GM12878 (cell line): ENCODE measurements at regions not wholly inside any gene's neighbourhood (a gene's known extent, or its start where the extent isn't known, plus 50 kb on each side); places are given as distances from the start of the nearest gene placed in this dataset.

ENCODE experiments used
- ATAC-seq: fragments of 200-7000 bp; cut with Tn5 transposase; 3 replicates; pipeline ENCODE4 v1.9.1; 2020; ENCODE audit warnings: mild to moderate bottlenecking, moderate library complexity
- BruUV-seq: library from RNA; stranded (reverse); fragments of 400-500 nt; replicated peaks from 2 replicates; lab custom pipeline; 2021; lab: Mats Ljungman, UMichigan
- CTCF ChIA-PET: fragments of 300-600 bp; sonication (Branson Sonifier 250); formaldehyde crosslinking; extraction: SDS; loops from one replicate; lab custom pipeline; 2021; ENCODE audit warnings: inconsistent platforms; lab: Yijun Ruan, JAX
- POLR2A ChIA-PET: fragments of 350-600 bp; formaldehyde crosslinking; extraction: SDS; loops from one replicate; lab custom pipeline; 2021; ENCODE audit warnings: inconsistent platforms; lab: Charles Lee
- RAD21 ChIA-PET: fragments of 300-600 bp; sonication (Branson Sonifier 250); formaldehyde crosslinking; loops from one replicate; lab custom pipeline; 2023; ENCODE audit warnings: antibody characterized with exemption; ENCODE audit not compliant: unreplicated experiment; lab: Charles Lee
- SMC1A ChIA-PET: fragments of 300-600 bp; sonication (Branson Sonifier 250); formaldehyde crosslinking; loops from one replicate; lab custom pipeline; 2023; ENCODE audit not compliant: unreplicated experiment, uncharacterized antibody; lab: Charles Lee
- DNase-seq: peaks from one replicate; pipeline ENCODE4 v3.0.0-alpha.2; 2011; ENCODE audit warnings: low read depth, low spot score
- FAIRE-seq: peaks from 3 replicates; lab custom pipeline; 2011; peaks lifted over from hg19 to GRCh38; lab: Jason Lieb, UNC
- H2AFZ ChIP-seq: 2 replicates; pipeline ENCODE4 v1.6.0; 2011; ENCODE audit warnings: low read depth, low read length, control low read depth; ENCODE audit not compliant: control insufficient read depth
- H3K27ac ChIP-seq: 2 replicates; pipeline ENCODE4 v1.5.1; 2011; ENCODE audit warnings: control low read depth; ENCODE audit not compliant: control insufficient read depth, insufficient read depth
- H3K27me3 ChIP-seq, 2 experiments: replicated peaks in 1 of 2; 2 replicates each; pipeline versions ENCODE4 v1.6.0 to v1.6.1; 2011; ENCODE audit warnings: low read length in 1 of 2; ENCODE audit not compliant: control insufficient read depth in 2 of 2, insufficient read depth in 2 of 2
- H3K36me3 ChIP-seq, 2 experiments: 2 replicates each; pipeline ENCODE4 v1.5.1; 2011; ENCODE audit warnings: low read length in 1 of 2; ENCODE audit not compliant: control insufficient read depth in 2 of 2, insufficient read depth in 2 of 2
- H3K4me1 ChIP-seq: 2 replicates; pipeline ENCODE4 v1.6.1; 2011; ENCODE audit warnings: mild to moderate bottlenecking, low read length, moderate library complexity, mixed read lengths; ENCODE audit not compliant: control insufficient read depth, insufficient read depth
- H3K4me2 ChIP-seq: 2 replicates; pipeline ENCODE4 v1.6.0; 2011; ENCODE audit warnings: control low read depth; ENCODE audit not compliant: control insufficient read depth, insufficient read depth
- H3K4me3 ChIP-seq: fragments of 200-600 bp; sonication (generic); 2 replicates; pipeline ENCODE4 v1.5.1; 2016
- H3K79me2 ChIP-seq: 2 replicates; pipeline ENCODE4 v1.6.0; 2011; ENCODE audit warnings: low read length; ENCODE audit not compliant: control insufficient read depth, insufficient read depth
- H3K9ac ChIP-seq: 2 replicates; pipeline ENCODE4 v1.8.0; 2011; ENCODE audit warnings: low read length, control low read depth, mixed read lengths; ENCODE audit not compliant: control insufficient read depth, insufficient read depth
- H3K9me3 ChIP-seq: replicated peaks from 3 replicates; pipeline ENCODE4 v1.5.1; 2011; ENCODE audit warnings: mild to moderate bottlenecking, low read length; ENCODE audit not compliant: control insufficient read depth, insufficient read depth
- H4K20me1 ChIP-seq: 2 replicates; pipeline ENCODE4 v1.6.0; 2011; ENCODE audit not compliant: control insufficient read depth, insufficient read depth
- BCL3 ChIP-seq: IDR thresholded peaks from 2 replicates; pipeline ENCODE4 v1.6.1; 2011; ENCODE audit warnings: borderline replicate concordance, low read depth, mild to moderate bottlenecking, moderate library complexity, low read length; ENCODE audit not compliant: insufficient read depth, poor library complexity, severe bottlenecking
- CBFB ChIP-seq: IDR thresholded peaks from 2 replicates; pipeline ENCODE4 v1.6.1; 2016; ENCODE audit warnings: antibody characterized with exemption, low read depth
- CEBPZ ChIP-seq: fragments of 150-350 bp; IDR thresholded peaks from 2 replicates; pipeline ENCODE4 v1.6.1; 2016; ENCODE audit warnings: low read depth, low read length
- E2F4 ChIP-seq: IDR thresholded peaks from 2 replicates; pipeline ENCODE4 v1.6.1; 2012; ENCODE audit warnings: low read depth, low read length, improper control_type of control experiment
- IRF4 ChIP-seq: IDR thresholded peaks from 2 replicates; pipeline ENCODE4 v1.6.1; 2011; ENCODE audit warnings: low read depth, low read length
- NFXL1 ChIP-seq: fragments of 450-650 bp; IDR thresholded peaks from 2 replicates; pipeline ENCODE4 v1.6.1; 2017; ENCODE audit warnings: antibody characterized with exemption, mild to moderate bottlenecking, borderline replicate concordance
- NR2C1 ChIP-seq: fragments of 450-650 bp; IDR thresholded peaks from 2 replicates; pipeline ENCODE4 v1.6.1; 2017; ENCODE audit warnings: antibody characterized with exemption, mild to moderate bottlenecking, moderate library complexity
- POLR2AphosphoS2 ChIP-seq: IDR thresholded peaks from 2 replicates; pipeline ENCODE4 v1.6.1; 2011; ENCODE audit warnings: low read depth, mild to moderate bottlenecking, low read length, improper control_type of control experiment, moderate library complexity
- RAD51 ChIP-seq: fragments of 450-650 bp; IDR thresholded peaks from 2 replicates; pipeline ENCODE4 v1.6.1; 2016; ENCODE audit warnings: moderate library complexity, mild to moderate bottlenecking, inconsistent platforms
- RCOR1 ChIP-seq: conservative IDR thresholded peaks from 2 replicates; pipeline ENCODE4 v1.6.1; 2012; ENCODE audit warnings: low read depth, low read length, improper control_type of control experiment
- SMARCA5 ChIP-seq: fragments of 450-650 bp; IDR thresholded peaks from 2 replicates; pipeline ENCODE4 v1.6.1; 2017; ENCODE audit warnings: mild to moderate bottlenecking
- TCF12 ChIP-seq: IDR thresholded peaks from 2 replicates; pipeline ENCODE4 v1.6.1; 2011; ENCODE audit warnings: low read depth, mild to moderate bottlenecking, low read length
- WRNIP1 ChIP-seq: IDR thresholded peaks from 2 replicates; pipeline ENCODE4 v1.6.1; 2011; ENCODE audit warnings: low read depth, low read length, improper control_type of control experiment, borderline replicate concordance
- ZNF207 ChIP-seq: fragments of 450-650 bp; IDR thresholded peaks from 2 replicates; pipeline ENCODE4 v1.6.1; 2014; ENCODE audit warnings: antibody characterized with exemption, mild to moderate bottlenecking, borderline replicate concordance
- ZNF217 ChIP-seq: fragments of 450-650 bp; IDR thresholded peaks from 2 replicates; pipeline ENCODE4 v1.6.1; 2017; ENCODE audit warnings: antibody characterized with exemption, mild to moderate bottlenecking
- in situ Hi-C: fragments of 300-500 bp; cut with MboI; formaldehyde crosslinking; loops from 9 replicates; pipeline ENCODE4 v1.14.3; 2018; ENCODE audit warnings: mixed read lengths
- intact Hi-C: fragments of 100-400 bp; cut with micrococcal nuclease; formaldehyde crosslinking; loops from one replicate; pipeline ENCODE4 v1.14.2; 2022; ENCODE audit not compliant: unreplicated experiment
- TF ChIP-seq, protein P1 (sequence below): IDR thresholded peaks from 2 replicates; pipeline ENCODE4 v1.6.1; 2011; ENCODE audit warnings: borderline replicate concordance, low read depth, mild to moderate bottlenecking, moderate library complexity, mixed read lengths, low read length; ENCODE audit not compliant: insufficient read depth; ENCODE audit errors: extremely low read length
- TF ChIP-seq, protein P2 (sequence below): fragments of 450-650 bp; IDR thresholded peaks from 2 replicates; pipeline ENCODE4 v1.6.1; 2017; ENCODE audit warnings: antibody characterized with exemption, mild to moderate bottlenecking, moderate library complexity

- DNase-seq (no peak), ATAC-seq (no peak), FAIRE-seq (no peak)
- Histone ChIP-seq H3K79me2 (no peaks in the 10 kb centered on the region), H2AFZ (no peak overlapping the region), H3K27ac (no peak overlapping the region), H3K4me1 (no peaks in the 10 kb centered on the region), H3K36me3 (no peaks in the 10 kb centered on the region), H3K4me3 (no peak overlapping the region), H3K9ac (no peak overlapping the region), H4K20me1 (no peaks in the 10 kb centered on the region), H3K4me2 (no peak overlapping the region), H3K27me3 (no peaks in the 10 kb centered on the region), H3K9me3 (no peaks in the 10 kb centered on the region)
- SMC1A ChIA-PET: interaction anchor here (1.0 to 1.2 kb wide), 3 partner anchors 14 to 20 kb away, joined by 3 read pairs; no protein-coding TSS in a partner anchor
- CTCF ChIA-PET: no interaction called here
- in situ Hi-C loops: no loop called here
- BruUV-seq: no TSS peak
- RAD21 ChIA-PET: no interaction called here
- POLR2A ChIA-PET: no interaction called here
- intact Hi-C loops: no loop called here
- TF ChIP-seq BCL3 (no peak), NR2C1 (no peak), SMARCA5 (no peak), CEBPZ (no peak), WRNIP1 (no peak), CBFB (no peak), TCF12 (no peak), E2F4 (no peak), NFXL1 (no peak), RCOR1 (no peak), ZNF217 (no peak), RAD51 (no peak), POLR2AphosphoS2 (no peak), IRF4 (no peak), ZNF207 (no peak)
- TF ChIP-seq, protein P1, sequence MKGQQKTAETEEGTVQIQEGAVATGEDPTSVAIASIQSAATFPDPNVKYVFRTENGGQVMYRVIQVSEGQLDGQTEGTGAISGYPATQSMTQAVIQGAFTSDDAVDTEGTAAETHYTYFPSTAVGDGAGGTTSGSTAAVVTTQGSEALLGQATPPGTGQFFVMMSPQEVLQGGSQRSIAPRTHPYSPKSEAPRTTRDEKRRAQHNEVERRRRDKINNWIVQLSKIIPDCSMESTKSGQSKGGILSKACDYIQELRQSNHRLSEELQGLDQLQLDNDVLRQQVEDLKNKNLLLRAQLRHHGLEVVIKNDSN: no peak
- TF ChIP-seq, protein P2, sequence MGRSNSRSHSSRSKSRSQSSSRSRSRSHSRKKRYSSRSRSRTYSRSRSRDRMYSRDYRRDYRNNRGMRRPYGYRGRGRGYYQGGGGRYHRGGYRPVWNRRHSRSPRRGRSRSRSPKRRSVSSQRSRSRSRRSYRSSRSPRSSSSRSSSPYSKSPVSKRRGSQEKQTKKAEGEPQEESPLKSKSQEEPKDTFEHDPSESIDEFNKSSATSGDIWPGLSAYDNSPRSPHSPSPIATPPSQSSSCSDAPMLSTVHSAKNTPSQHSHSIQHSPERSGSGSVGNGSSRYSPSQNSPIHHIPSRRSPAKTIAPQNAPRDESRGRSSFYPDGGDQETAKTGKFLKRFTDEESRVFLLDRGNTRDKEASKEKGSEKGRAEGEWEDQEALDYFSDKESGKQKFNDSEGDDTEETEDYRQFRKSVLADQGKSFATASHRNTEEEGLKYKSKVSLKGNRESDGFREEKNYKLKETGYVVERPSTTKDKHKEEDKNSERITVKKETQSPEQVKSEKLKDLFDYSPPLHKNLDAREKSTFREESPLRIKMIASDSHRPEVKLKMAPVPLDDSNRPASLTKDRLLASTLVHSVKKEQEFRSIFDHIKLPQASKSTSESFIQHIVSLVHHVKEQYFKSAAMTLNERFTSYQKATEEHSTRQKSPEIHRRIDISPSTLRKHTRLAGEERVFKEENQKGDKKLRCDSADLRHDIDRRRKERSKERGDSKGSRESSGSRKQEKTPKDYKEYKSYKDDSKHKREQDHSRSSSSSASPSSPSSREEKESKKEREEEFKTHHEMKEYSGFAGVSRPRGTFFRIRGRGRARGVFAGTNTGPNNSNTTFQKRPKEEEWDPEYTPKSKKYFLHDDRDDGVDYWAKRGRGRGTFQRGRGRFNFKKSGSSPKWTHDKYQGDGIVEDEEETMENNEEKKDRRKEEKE: no peak
Measured at GRCh38 chr5:143687604-143688003, 124.4 kb upstream of the HMHB1 start.
